ENCODE measurements at regions not wholly inside any gene's neighbourhood (a gene's known extent, or its start where the extent isn't known, plus 50 kb on each side); places are given as distances from the start of the nearest gene placed in this dataset.
"Not testable (repeated sequence)": the region's sequence is repeated elsewhere in the genome, so short reads cannot be mapped to it uniquely, and the experiment has no call there.

GRCh38 chr15:21271566-21271965 is 168.7 kb downstream of the POTEB3 start:
- Histone ChIP-seq H3K9ac (ENCODE audit: low read length) (no peak overlapping the region), H3K79me2 (ENCODE audit: insufficient read depth, low read length) (no peaks in the 10 kb centered on the region), H4K20me1 (ENCODE audit: insufficient read depth, low read length) (no peaks in the 10 kb centered on the region), H3K4me2 (ENCODE audit: low read length) (no peak overlapping the region), H3K4me1 (ENCODE audit: insufficient read depth, low read length) (no peaks in the 10 kb centered on the region), H3K36me3 (ENCODE audit: insufficient read depth, low read length) (no peaks in the 10 kb centered on the region), H3K27ac (ENCODE audit: low read depth, low read length) (no peak overlapping the region), H3K9me3 (ENCODE audit: insufficient read depth, low read depth, low read length) (peaks cover 11% of the 10 kb centered on the region), H2AFZ (ENCODE audit: low read depth, low read length) (no peak overlapping the region), H3K4me3 (ENCODE audit: insufficient read depth, low read depth, low read length) (no peak overlapping the region), H3K27me3 (ENCODE audit: insufficient read depth, low read length) (no peaks in the 10 kb centered on the region)
- Mint-ChIP-seq H3K4me1 (ENCODE audit: low read depth, unreplicated experiment) (no peaks in the 10 kb centered on the region), H3K9me3 (ENCODE audit: unreplicated experiment) (peaks cover 11% of the 10 kb centered on the region), H3K4me3 (ENCODE audit: unreplicated experiment) (no peak overlapping the region), H3K27ac (ENCODE audit: unreplicated experiment) (no peak overlapping the region), H3K36me3 (ENCODE audit: low read depth, unreplicated experiment) (no peaks in the 10 kb centered on the region), H3K27me3 (ENCODE audit: low read depth, unreplicated experiment) (no peaks in the 10 kb centered on the region)
- DNase-seq (ENCODE audit: low read depth) (no peak), FAIRE-seq (no peak)
- TF ChIP-seq EZH2 (IDR thresholded peaks at IDR 0.05; ENCODE audit: insufficient read depth, low read length) = no peak
- TF ChIP-seq CTCF (IDR thresholded peaks at IDR 0.05; ENCODE audit: insufficient read depth, low read depth, low read length) = no peak

- FAIRE-seq (no peak), DNase-seq (ENCODE audit: low read depth) (no peak)
- no peak overlapping the region for H3K27ac Mint-ChIP-seq (ENCODE audit: unreplicated experiment)
- H3K9me3 Mint-ChIP-seq (ENCODE audit: unreplicated experiment) = peaks cover 11% of the 10 kb centered on the region
- no peaks in the 10 kb centered on the region for H4K20me1 ChIP-seq (ENCODE audit: insufficient read depth, low read length)
- TF ChIP-seq CTCF (IDR thresholded peaks at IDR 0.05; ENCODE audit: insufficient read depth, low read depth, low read length) = no peak
- no peak for TF ChIP-seq EZH2 (IDR thresholded peaks at IDR 0.05; ENCODE audit: insufficient read depth, low read length)
- H3K27me3 Mint-ChIP-seq (ENCODE audit: low read depth, unreplicated experiment) = no peaks in the 10 kb centered on the region
- no peak overlapping the region for H3K4me3 Mint-ChIP-seq (ENCODE audit: unreplicated experiment)
- no peaks in the 10 kb centered on the region for H3K27me3 ChIP-seq (ENCODE audit: insufficient read depth, low read length)
- H3K79me2 ChIP-seq (ENCODE audit: insufficient read depth, low read length) = no peaks in the 10 kb centered on the region
- H2AFZ ChIP-seq (ENCODE audit: low read depth, low read length) = no peak overlapping the region
- H3K4me2 ChIP-seq (ENCODE audit: low read length) = no peak overlapping the region
- no peaks in the 10 kb centered on the region for H3K4me1 ChIP-seq (ENCODE audit: insufficient read depth, low read length)
- no peaks in the 10 kb centered on the region for H3K4me1 Mint-ChIP-seq (ENCODE audit: low read depth, unreplicated experiment)
- H3K9ac ChIP-seq (ENCODE audit: low read length) = no peak overlapping the region
- H3K4me3 ChIP-seq (ENCODE audit: insufficient read depth, low read depth, low read length) = no peak overlapping the region
- no peaks in the 10 kb centered on the region for H3K36me3 ChIP-seq (ENCODE audit: insufficient read depth, low read length)
- H3K36me3 Mint-ChIP-seq (ENCODE audit: low read depth, unreplicated experiment) = no peaks in the 10 kb centered on the region
- H3K27ac ChIP-seq (ENCODE audit: low read depth, low read length) = no peak overlapping the region
- H3K9me3 ChIP-seq (ENCODE audit: insufficient read depth, low read depth, low read length) = peaks cover 11% of the 10 kb centered on the region
Observed at GRCh38 chr15:21270474-21270873, 169.8 kb downstream of the POTEB3 start.

- DNase-seq (ENCODE audit: low read depth); H3K27ac Mint-ChIP-seq (ENCODE audit: unreplicated experiment); H3K4me1 ChIP-seq (ENCODE audit: insufficient read depth, low read length); H4K20me1 ChIP-seq (ENCODE audit: insufficient read depth, low read length); FAIRE-seq; H3K9ac ChIP-seq (ENCODE audit: low read length); H3K27me3 Mint-ChIP-seq (ENCODE audit: low read depth, unreplicated experiment); H3K36me3 ChIP-seq (ENCODE audit: insufficient read depth, low read length); H3K79me2 ChIP-seq (ENCODE audit: insufficient read depth, low read length); H3K27ac ChIP-seq (ENCODE audit: low read depth, low read length); H3K4me2 ChIP-seq (ENCODE audit: low read length); H2AFZ ChIP-seq (ENCODE audit: low read depth, low read length); H3K4me1 Mint-ChIP-seq (ENCODE audit: low read depth, unreplicated experiment); H3K4me3 ChIP-seq (ENCODE audit: insufficient read depth, low read depth, low read length); H3K36me3 Mint-ChIP-seq (ENCODE audit: low read depth, unreplicated experiment); H3K4me3 Mint-ChIP-seq (ENCODE audit: unreplicated experiment); H3K27me3 ChIP-seq (ENCODE audit: insufficient read depth, low read length): not testable (repeated sequence)
- H3K9me3 Mint-ChIP-seq (ENCODE audit: unreplicated experiment) = peaks cover 11% of the 10 kb centered on the region
- peaks cover 11% of the 10 kb centered on the region for H3K9me3 ChIP-seq (ENCODE audit: insufficient read depth, low read depth, low read length)
Observed at GRCh38 chr15:21269673-21270072, 170.6 kb downstream of the POTEB3 start.
